Glutamatergic neuron (in vitro differentiated cells): ENCODE measurements at regions not wholly inside any gene's neighbourhood (a gene's known extent, or its start where the extent isn't known, plus 50 kb on each side); places are given as distances from the start of the nearest gene placed in this dataset.

Experiments
- DNase-seq: peaks from one replicate; pipeline ENCODE4 v3.0.0; 2022
- H3K27ac Mint-ChIP-seq: one replicate; pipeline ENCODE4 v1.8.0; 2020; ENCODE audit warnings: mild to moderate bottlenecking, mixed read lengths, inconsistent platforms; ENCODE audit not compliant: unreplicated experiment
- H3K27me3 Mint-ChIP-seq: one replicate; pipeline ENCODE4 v1.8.0; 2020; ENCODE audit warnings: mild to moderate bottlenecking, moderate library complexity, mixed read lengths, inconsistent platforms; ENCODE audit not compliant: unreplicated experiment
- H3K36me3 Mint-ChIP-seq: one replicate; pipeline ENCODE4 v1.8.0; 2020; ENCODE audit warnings: mild to moderate bottlenecking, mixed read lengths, inconsistent platforms; ENCODE audit not compliant: unreplicated experiment
- H3K4me1 Mint-ChIP-seq: one replicate; pipeline ENCODE4 v1.8.0; 2020; ENCODE audit warnings: mild to moderate bottlenecking, low read depth, mixed read lengths, inconsistent platforms; ENCODE audit not compliant: unreplicated experiment
- H3K4me3 Mint-ChIP-seq: one replicate; pipeline ENCODE4 v1.8.0; 2020; ENCODE audit warnings: mild to moderate bottlenecking, mixed read lengths, inconsistent platforms; ENCODE audit not compliant: unreplicated experiment
- H3K9me3 Mint-ChIP-seq: one replicate; pipeline ENCODE4 v1.8.0; 2020; ENCODE audit warnings: mild to moderate bottlenecking, moderate library complexity, mixed read lengths, inconsistent platforms; ENCODE audit not compliant: unreplicated experiment
- CTCF ChIP-seq: fragments of 200-600 bp; sonication (generic); IDR thresholded peaks from one replicate; pipeline ENCODE4 v1.5.0; 2021; ENCODE audit not compliant: partially characterized antibody, unreplicated experiment

- H3K27ac Mint-ChIP-seq = no peak overlapping the region
- no peak for TF ChIP-seq CTCF
- peaks cover 18% of the 10 kb centered on the region for H3K9me3 Mint-ChIP-seq
- peaks cover 11% of the 10 kb centered on the region for H3K36me3 Mint-ChIP-seq
- H3K4me3 Mint-ChIP-seq = no peak overlapping the region
- no peaks in the 10 kb centered on the region for H3K27me3 Mint-ChIP-seq
- no peaks in the 10 kb centered on the region for H3K4me1 Mint-ChIP-seq
- DNase-seq = no peak
Measured at GRCh38 chr15:25189551-25189950, 234.8 kb downstream of the SNRPN start.

- H3K36me3 Mint-ChIP-seq = peaks cover 6% of the 10 kb centered on the region
- H3K27me3 Mint-ChIP-seq = no peaks in the 10 kb centered on the region
- H3K4me3 Mint-ChIP-seq = no peak overlapping the region
- DNase-seq = no peak
- TF ChIP-seq CTCF = no peak
- H3K4me1 Mint-ChIP-seq = no peaks in the 10 kb centered on the region
- H3K9me3 Mint-ChIP-seq = peaks cover 12% of the 10 kb centered on the region
- no peak overlapping the region for H3K27ac Mint-ChIP-seq
Measured at GRCh38 chr15:25192651-25193050, 237.9 kb downstream of the SNRPN start.

GRCh38 chr15:25207369-25207768, 231.5 kb downstream of the UBE3A start:
- H3K4me1 Mint-ChIP-seq = no peaks in the 10 kb centered on the region
- H3K4me3 Mint-ChIP-seq = no peak overlapping the region
- peaks cover 1% of the 10 kb centered on the region for H3K27me3 Mint-ChIP-seq
- no peak overlapping the region for H3K27ac Mint-ChIP-seq
- H3K36me3 Mint-ChIP-seq = no peaks in the 10 kb centered on the region
- DNase-seq = no peak
- H3K9me3 Mint-ChIP-seq = peaks cover 3% of the 10 kb centered on the region
- no peak for TF ChIP-seq CTCF

- no peak for TF ChIP-seq CTCF
- no peak overlapping the region for H3K27ac Mint-ChIP-seq
- peaks cover 3% of the 10 kb centered on the region for H3K9me3 Mint-ChIP-seq
- no peaks in the 10 kb centered on the region for H3K36me3 Mint-ChIP-seq
- H3K27me3 Mint-ChIP-seq = peaks cover 1% of the 10 kb centered on the region
- H3K4me3 Mint-ChIP-seq = no peak overlapping the region
- no peaks in the 10 kb centered on the region for H3K4me1 Mint-ChIP-seq
- DNase-seq = no peak
Measured at GRCh38 chr15:25208735-25209134, 230.1 kb downstream of the UBE3A start.

- H3K9me3 Mint-ChIP-seq = peaks cover 12% of the 10 kb centered on the region
- peaks cover 4% of the 10 kb centered on the region for H3K27me3 Mint-ChIP-seq
- H3K4me3 Mint-ChIP-seq = no peak overlapping the region
- H3K36me3 Mint-ChIP-seq = no peaks in the 10 kb centered on the region
- no peak overlapping the region for H3K27ac Mint-ChIP-seq
- no peaks in the 10 kb centered on the region for H3K4me1 Mint-ChIP-seq
- no peak for TF ChIP-seq CTCF
- no peak for DNase-seq
Measured at GRCh38 chr15:25220834-25221233, 218.0 kb downstream of the UBE3A start.
